ENCODE measurements at regions not wholly inside any gene's neighbourhood (a gene's known extent, or its start where the extent isn't known, plus 50 kb on each side); places are given as distances from the start of the nearest gene placed in this dataset.

DNA sequence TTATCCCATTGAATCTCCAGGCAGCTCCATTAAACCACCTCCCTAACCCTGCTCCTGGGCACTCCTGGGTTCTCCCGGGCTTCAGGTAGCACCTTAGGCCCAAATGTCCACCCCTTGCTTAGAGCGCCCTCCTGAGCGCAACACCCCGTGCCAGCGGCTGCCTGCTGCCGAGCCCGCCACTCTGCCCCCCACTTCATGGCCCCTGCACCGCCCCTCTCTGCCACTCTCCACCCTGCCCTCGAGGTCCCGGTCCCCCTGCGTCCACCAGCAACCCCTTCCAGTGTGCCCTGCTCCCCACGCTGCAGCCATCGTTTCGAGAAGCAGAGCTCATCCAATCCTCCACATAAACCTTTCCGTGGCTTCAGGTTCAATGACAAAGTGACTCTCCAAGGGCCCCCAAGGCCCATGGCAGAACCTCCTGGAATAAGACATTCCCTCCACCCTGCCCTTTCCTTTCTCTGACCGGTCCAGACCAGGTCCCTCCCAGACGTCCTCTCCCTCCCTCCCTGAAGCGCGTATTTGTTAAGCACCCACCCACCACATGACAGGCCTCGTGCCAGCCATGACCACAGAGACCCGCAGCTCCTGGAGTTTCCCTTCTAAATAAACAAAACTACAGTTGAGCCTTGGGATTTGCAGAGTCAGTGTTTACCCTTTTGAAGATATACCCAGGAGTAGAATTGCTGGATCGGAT lies 66.6 kb downstream of the ARHGEF18 start:
- no peaks in the 10 kb centered on the region for H3K36me3 ChIP-seq
- no peak overlapping the region for H3K27ac ChIP-seq
- H3K27me3 ChIP-seq = no peaks in the 10 kb centered on the region
- H3K4me1 ChIP-seq (ENCODE audit: low read depth) = no peaks in the 10 kb centered on the region
- H3K9me3 ChIP-seq (ENCODE audit: low read depth) = no peaks in the 10 kb centered on the region
- peak in 1 of 2 donors; percentile 40 for DNase-seq (ENCODE audit: low read depth in 1 of 2, low spot score in 1 of 2)
- TF ChIP-seq, protein P1, sequence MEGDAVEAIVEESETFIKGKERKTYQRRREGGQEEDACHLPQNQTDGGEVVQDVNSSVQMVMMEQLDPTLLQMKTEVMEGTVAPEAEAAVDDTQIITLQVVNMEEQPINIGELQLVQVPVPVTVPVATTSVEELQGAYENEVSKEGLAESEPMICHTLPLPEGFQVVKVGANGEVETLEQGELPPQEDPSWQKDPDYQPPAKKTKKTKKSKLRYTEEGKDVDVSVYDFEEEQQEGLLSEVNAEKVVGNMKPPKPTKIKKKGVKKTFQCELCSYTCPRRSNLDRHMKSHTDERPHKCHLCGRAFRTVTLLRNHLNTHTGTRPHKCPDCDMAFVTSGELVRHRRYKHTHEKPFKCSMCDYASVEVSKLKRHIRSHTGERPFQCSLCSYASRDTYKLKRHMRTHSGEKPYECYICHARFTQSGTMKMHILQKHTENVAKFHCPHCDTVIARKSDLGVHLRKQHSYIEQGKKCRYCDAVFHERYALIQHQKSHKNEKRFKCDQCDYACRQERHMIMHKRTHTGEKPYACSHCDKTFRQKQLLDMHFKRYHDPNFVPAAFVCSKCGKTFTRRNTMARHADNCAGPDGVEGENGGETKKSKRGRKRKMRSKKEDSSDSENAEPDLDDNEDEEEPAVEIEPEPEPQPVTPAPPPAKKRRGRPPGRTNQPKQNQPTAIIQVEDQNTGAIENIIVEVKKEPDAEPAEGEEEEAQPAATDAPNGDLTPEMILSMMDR (IDR thresholded peaks at IDR 0.05; ENCODE audit: low read depth, low read length) = no peak
- H3K4me3 ChIP-seq = no peak overlapping the region

DNA sequence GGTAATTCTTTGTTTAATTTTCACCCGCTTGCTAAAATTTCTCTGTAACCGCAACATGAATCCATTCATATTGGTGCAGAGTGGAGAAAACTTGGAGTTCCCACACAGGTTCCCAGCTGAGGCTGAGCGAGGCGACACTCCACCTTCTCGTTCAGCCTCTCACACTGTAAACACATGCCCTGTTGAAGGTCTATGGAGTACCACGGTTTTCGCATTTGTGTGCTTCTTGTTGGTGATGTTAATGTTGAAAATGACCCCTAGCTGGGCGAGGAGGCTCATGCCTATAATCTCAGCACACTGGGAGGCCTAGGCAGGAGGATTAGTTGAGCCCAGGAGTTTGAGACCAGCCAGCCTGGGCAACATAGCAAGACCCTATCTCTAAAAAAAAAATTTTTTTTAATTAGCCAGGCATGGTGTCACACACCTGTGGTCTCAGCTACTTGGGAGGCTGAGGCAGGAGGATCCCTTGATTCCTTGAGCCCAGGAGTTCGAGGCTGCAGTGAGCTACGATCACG lies 67.2 kb downstream of the ARHGEF18 start:
- no peaks in the 10 kb centered on the region for H3K4me1 ChIP-seq (ENCODE audit: low read depth)
- TF ChIP-seq, protein P1 (IDR thresholded peaks at IDR 0.05; ENCODE audit: low read depth, low read length) = no peak
- no peak for DNase-seq (ENCODE audit: low read depth in 1 of 2, low spot score in 1 of 2)
- no peaks in the 10 kb centered on the region for H3K27me3 ChIP-seq
- H3K36me3 ChIP-seq = no peaks in the 10 kb centered on the region
- no peaks in the 10 kb centered on the region for H3K9me3 ChIP-seq (ENCODE audit: low read depth)
- no peak overlapping the region for H3K4me3 ChIP-seq
- no peak overlapping the region for H3K27ac ChIP-seq

DNA sequence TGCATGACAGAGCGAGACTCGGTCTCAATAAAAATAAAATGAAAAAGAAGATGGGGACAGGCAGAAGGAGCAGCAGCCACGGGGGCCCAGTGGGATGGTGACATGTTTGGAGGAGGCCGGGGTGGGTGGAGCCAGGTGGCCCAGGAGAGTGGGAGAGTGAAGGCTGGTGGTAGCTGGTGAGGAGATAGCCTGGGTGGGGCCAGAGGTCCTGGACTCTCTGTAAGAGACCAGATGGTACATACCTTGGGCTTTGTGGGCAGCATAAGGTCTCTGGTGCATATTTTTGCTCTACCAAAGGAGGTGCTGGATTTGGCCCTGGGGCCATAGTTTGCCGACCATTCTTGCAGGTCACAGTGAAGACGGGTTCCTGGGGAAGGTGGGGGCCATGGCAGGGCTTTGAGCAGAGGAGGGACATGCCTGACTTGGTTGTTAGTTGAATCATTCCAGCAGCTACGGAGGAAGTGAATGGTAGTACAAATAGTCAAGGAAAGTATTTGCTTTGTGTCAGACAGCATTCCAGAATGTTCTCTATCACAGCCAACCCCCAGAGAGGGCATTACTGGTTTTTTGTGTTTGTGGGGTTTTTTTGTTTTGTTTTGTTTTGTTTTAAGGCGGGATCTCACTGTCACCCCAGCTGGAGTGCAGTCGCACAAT lies 69.1 kb downstream of the ARHGEF18 start:
- no peak for DNase-seq (ENCODE audit: low read depth in 1 of 2, low spot score in 1 of 2)
- H3K27ac ChIP-seq = no peak overlapping the region
- no peaks in the 10 kb centered on the region for H3K27me3 ChIP-seq
- H3K36me3 ChIP-seq = no peaks in the 10 kb centered on the region
- TF ChIP-seq, protein P1 (IDR thresholded peaks at IDR 0.05; ENCODE audit: low read depth, low read length) = no peak
- H3K4me1 ChIP-seq (ENCODE audit: low read depth) = no peaks in the 10 kb centered on the region
- H3K9me3 ChIP-seq (ENCODE audit: low read depth) = no peaks in the 10 kb centered on the region
- H3K4me3 ChIP-seq = no peak overlapping the region

DNA sequence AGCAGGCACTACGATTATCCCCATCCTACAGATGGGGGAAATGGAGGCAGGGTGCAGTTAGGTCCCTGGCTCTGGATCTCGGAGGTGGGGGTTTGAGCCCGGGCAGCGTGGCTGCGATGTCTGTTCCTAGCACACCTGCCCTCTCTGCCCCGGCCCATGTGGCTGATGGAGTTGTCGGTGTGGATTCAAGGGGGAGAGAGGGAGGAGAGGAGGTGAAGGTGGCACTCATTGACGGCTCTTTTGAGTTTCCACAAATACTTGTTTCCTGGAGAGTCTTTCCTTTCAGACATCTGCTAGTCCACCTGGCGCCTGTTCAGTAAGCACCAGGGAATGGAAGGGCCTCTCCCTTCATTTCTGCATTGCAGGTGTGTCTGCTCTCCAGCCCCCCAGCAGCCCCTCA lies 69.9 kb downstream of the ARHGEF18 start:
- H3K36me3 ChIP-seq = no peaks in the 10 kb centered on the region
- no peak overlapping the region for H3K27ac ChIP-seq
- no peaks in the 10 kb centered on the region for H3K27me3 ChIP-seq
- no peaks in the 10 kb centered on the region for H3K4me1 ChIP-seq (ENCODE audit: low read depth)
- H3K4me3 ChIP-seq = no peak overlapping the region
- H3K9me3 ChIP-seq (ENCODE audit: low read depth) = no peaks in the 10 kb centered on the region
- TF ChIP-seq, protein P1 (IDR thresholded peaks at IDR 0.05; ENCODE audit: low read depth, low read length) = no peak
- DNase-seq (ENCODE audit: low read depth in 1 of 2, low spot score in 1 of 2) = no peak

DNA sequence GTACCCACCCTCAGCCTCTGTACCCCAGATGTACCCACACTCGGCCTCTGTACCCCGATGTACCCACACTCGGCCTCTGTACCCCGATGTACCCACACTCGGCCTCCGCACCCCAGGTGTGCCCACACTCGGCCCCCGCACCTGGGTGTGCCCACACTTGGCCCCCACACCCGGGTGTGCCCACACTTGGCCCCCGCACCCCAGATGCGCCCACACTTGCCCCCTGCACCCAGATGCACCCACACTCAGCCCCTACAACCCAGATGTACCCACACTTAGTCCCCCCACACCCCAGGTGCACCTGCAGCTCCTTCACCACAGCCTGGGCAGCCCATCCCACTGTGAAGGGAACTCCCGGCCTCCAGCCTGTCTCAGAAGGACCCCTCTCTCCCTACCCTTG lies 69.7 kb downstream of the PEX11G start:
- Histone ChIP-seq H3K9me3 (ENCODE audit: low read depth) (no peaks in the 10 kb centered on the region), H3K36me3 (no peaks in the 10 kb centered on the region), H3K4me3 (no peak overlapping the region), H3K27me3 (no peaks in the 10 kb centered on the region), H3K4me1 (ENCODE audit: low read depth) (no peaks in the 10 kb centered on the region), H3K27ac (no peak overlapping the region)
- no peak for DNase-seq (ENCODE audit: low read depth in 1 of 2, low spot score in 1 of 2)
- TF ChIP-seq, protein P1 (IDR thresholded peaks at IDR 0.05; ENCODE audit: low read depth, low read length) = no peak
